ENCODE measurements at regions not wholly inside any gene's neighbourhood (a gene's known extent, or its start where the extent isn't known, plus 50 kb on each side); places are given as distances from the start of the nearest gene placed in this dataset.

DNA sequence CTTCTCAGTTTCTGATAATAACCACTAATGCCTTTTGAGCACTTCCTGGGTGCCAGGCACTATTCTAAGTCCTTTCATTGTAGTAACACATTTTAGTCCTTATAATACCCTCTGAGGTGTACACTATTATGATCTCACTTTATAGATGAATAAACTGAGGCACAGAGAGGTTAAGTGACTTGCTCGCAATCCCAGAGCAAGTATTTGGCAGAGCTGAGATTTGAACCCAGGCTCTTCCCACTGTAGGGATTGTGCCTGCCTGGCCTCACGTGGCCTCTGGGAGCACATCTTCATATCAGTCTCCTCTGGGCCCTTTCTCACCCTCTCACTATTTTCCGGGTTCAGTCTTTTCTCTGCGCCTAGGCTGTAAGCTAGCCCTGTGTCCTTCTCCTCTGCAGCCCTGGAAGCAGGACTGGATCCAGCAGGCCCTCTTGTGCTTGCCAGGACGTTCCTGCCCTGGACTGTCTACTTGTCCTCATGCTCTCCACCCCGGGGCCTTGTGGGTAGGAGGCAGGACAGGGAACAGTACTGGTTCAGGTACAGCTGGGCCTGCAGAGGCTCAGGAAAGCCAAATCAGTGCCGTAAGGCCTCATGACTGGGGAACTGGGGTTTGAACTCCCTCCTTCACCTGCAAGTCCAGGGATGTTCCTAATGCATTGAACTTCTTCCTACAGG is 139.6 kb downstream of the VEGFA start:
- TF ChIP-seq, protein P1, sequence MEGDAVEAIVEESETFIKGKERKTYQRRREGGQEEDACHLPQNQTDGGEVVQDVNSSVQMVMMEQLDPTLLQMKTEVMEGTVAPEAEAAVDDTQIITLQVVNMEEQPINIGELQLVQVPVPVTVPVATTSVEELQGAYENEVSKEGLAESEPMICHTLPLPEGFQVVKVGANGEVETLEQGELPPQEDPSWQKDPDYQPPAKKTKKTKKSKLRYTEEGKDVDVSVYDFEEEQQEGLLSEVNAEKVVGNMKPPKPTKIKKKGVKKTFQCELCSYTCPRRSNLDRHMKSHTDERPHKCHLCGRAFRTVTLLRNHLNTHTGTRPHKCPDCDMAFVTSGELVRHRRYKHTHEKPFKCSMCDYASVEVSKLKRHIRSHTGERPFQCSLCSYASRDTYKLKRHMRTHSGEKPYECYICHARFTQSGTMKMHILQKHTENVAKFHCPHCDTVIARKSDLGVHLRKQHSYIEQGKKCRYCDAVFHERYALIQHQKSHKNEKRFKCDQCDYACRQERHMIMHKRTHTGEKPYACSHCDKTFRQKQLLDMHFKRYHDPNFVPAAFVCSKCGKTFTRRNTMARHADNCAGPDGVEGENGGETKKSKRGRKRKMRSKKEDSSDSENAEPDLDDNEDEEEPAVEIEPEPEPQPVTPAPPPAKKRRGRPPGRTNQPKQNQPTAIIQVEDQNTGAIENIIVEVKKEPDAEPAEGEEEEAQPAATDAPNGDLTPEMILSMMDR (IDR thresholded peaks at IDR 0.05; ENCODE audit: borderline replicate concordance, extremely low read depth, low read length, poor library complexity, severe bottlenecking): no peak
- TF ChIP-seq EZH2 (IDR thresholded peaks at IDR 0.05; ENCODE audit: borderline replicate concordance, low read depth, low read length, severe bottlenecking): no peak

Data from DND-41 (cell line).